ENCODE measurements at regions not wholly inside any gene's neighbourhood (a gene's known extent, or its start where the extent isn't known, plus 50 kb on each side); places are given as distances from the start of the nearest gene placed in this dataset.

DNA sequence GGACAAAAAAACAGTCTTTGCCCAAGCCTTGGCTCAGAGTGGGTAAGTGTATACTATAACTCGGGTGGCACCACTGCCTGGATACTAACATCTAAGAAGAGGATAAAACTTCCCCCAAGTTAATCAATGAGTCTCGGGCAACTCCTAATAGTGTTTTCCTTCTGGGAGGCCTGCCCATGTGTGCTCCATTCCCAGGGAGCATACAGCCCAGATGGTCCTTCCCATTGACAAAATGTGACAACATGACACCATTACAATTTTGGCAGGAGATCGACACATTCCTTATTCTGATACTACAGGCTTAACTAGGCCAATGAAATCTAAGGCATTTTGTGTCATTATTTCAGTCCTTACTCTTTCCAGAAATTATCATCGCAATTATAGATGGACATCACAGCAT is 52.7 kb upstream of the CRIM1 start:
- TF ChIP-seq, protein P1, sequence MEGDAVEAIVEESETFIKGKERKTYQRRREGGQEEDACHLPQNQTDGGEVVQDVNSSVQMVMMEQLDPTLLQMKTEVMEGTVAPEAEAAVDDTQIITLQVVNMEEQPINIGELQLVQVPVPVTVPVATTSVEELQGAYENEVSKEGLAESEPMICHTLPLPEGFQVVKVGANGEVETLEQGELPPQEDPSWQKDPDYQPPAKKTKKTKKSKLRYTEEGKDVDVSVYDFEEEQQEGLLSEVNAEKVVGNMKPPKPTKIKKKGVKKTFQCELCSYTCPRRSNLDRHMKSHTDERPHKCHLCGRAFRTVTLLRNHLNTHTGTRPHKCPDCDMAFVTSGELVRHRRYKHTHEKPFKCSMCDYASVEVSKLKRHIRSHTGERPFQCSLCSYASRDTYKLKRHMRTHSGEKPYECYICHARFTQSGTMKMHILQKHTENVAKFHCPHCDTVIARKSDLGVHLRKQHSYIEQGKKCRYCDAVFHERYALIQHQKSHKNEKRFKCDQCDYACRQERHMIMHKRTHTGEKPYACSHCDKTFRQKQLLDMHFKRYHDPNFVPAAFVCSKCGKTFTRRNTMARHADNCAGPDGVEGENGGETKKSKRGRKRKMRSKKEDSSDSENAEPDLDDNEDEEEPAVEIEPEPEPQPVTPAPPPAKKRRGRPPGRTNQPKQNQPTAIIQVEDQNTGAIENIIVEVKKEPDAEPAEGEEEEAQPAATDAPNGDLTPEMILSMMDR (IDR thresholded peaks at IDR 0.05), result no peak
- no peak for TF ChIP-seq POLR2A (IDR thresholded peaks at IDR 0.05)
